ENCODE measurements at regions not wholly inside any gene's neighbourhood (a gene's known extent, or its start where the extent isn't known, plus 50 kb on each side); places are given as distances from the start of the nearest gene placed in this dataset.

DNA sequence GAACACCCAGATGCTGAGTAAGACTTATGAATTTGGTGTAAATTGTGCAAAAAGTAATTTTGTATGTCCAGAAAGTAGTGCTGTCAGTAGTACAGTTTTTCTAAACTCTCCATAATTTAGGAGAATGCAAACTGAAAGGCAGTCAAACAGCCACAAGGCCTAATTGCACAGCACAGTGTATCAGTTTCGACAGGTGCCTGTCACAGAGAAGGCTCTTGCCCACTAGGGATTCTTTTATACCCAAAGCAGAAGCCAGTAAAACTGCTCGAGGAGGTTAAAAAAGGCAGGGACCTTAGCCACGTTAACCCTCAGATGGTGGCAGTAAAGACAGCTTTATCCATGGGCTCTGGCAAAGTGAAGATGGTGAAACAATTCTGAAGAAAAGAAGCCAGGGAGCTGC is 69.4 kb upstream of the GATB start:
- no peak overlapping the region for H3K9ac ChIP-seq (ENCODE audit: low read length in 5 of 5)
- no peak overlapping the region for H3K27ac ChIP-seq (ENCODE audit: low read depth, low read length)
- H3K4me1 ChIP-seq (ENCODE audit: control insufficient read depth in 5 of 5, insufficient read depth in 5 of 5, low read length in 5 of 5), result no peaks in the 10 kb centered on the region
- H3K27me3 ChIP-seq (ENCODE audit: control insufficient read depth in 5 of 5, insufficient read depth in 4 of 5, low read length in 5 of 5), result no peaks in the 10 kb centered on the region
- H3K9me3 ChIP-seq (ENCODE audit: control insufficient read depth in 5 of 5, low read length in 5 of 5), result no peaks in the 10 kb centered on the region
- H3K4me3 ChIP-seq (ENCODE audit: low read depth in 1 of 5, low read length in 5 of 5), result no peak overlapping the region
- no peaks in the 10 kb centered on the region for H3K36me3 ChIP-seq (ENCODE audit: control insufficient read depth in 5 of 5, insufficient read depth in 5 of 5, low read length in 5 of 5)

DNA sequence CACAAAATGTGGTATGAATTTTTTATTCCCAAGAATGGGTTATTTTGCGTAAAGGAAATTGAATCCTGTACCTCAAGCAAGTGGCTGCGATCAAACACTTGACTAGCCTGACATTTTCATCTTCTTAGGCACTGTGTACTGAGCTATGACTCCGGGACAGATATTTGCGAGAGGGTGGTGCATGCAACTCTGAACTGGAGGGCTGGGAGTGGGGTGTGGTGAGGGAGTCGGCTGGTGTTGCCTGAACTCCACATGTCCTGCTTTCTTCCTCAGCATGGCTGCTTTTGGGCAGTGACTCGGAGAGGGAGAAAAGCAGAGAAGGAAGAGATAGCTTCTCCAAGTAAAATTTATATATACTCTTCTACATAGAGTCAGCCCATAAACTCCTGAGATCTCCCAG is 68.5 kb upstream of the GATB start:
- no peak overlapping the region for H3K4me3 ChIP-seq (ENCODE audit: low read depth in 1 of 5, low read length in 5 of 5)

DNA sequence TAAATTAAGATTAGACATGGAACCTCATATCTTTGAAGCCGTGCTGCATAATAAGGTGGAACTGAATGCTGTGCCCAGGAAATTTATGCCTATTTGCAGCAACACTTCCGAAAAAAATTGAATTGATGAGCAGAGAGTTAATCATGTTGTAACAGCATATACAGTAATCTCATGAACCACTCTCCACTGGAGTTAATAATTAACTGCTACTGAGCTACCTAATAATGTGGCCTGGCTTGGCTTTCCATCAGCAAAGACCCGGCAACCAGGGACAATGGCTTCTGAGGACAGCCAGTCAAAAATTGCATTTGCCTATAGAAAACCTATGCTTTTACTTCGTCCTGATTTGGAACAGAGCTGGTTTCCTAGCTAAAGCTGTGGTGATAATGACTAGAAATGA is 63.8 kb upstream of the GATB start:
- no peak overlapping the region for H3K9ac ChIP-seq (ENCODE audit: low read length in 5 of 5)
- H3K4me3 ChIP-seq (ENCODE audit: low read depth in 1 of 5, low read length in 5 of 5), result no peak overlapping the region
- no peaks in the 10 kb centered on the region for H3K36me3 ChIP-seq (ENCODE audit: control insufficient read depth in 5 of 5, insufficient read depth in 5 of 5, low read length in 5 of 5)
- no peaks in the 10 kb centered on the region for H3K4me1 ChIP-seq (ENCODE audit: control insufficient read depth in 5 of 5, insufficient read depth in 5 of 5, low read length in 5 of 5)
- no peaks in the 10 kb centered on the region for H3K27me3 ChIP-seq (ENCODE audit: control insufficient read depth in 5 of 5, insufficient read depth in 4 of 5, low read length in 5 of 5)
- no peak overlapping the region for H3K27ac ChIP-seq (ENCODE audit: low read depth, low read length)
- no peaks in the 10 kb centered on the region for H3K9me3 ChIP-seq (ENCODE audit: control insufficient read depth in 5 of 5, low read length in 5 of 5)

More for the DNA sequence above, 68.5 kb upstream of the GATB start:
- no peak overlapping the region for H3K9ac ChIP-seq (ENCODE audit: low read length in 5 of 5)
- H3K27me3 ChIP-seq (ENCODE audit: control insufficient read depth in 5 of 5, insufficient read depth in 4 of 5, low read length in 5 of 5), result no peaks in the 10 kb centered on the region
- H3K9me3 ChIP-seq (ENCODE audit: control insufficient read depth in 5 of 5, low read length in 5 of 5), result no peaks in the 10 kb centered on the region
- H3K36me3 ChIP-seq (ENCODE audit: control insufficient read depth in 5 of 5, insufficient read depth in 5 of 5, low read length in 5 of 5), result no peaks in the 10 kb centered on the region
- H3K27ac ChIP-seq (ENCODE audit: low read depth, low read length), result no peak overlapping the region
- no peaks in the 10 kb centered on the region for H3K4me1 ChIP-seq (ENCODE audit: control insufficient read depth in 5 of 5, insufficient read depth in 5 of 5, low read length in 5 of 5)

DNA sequence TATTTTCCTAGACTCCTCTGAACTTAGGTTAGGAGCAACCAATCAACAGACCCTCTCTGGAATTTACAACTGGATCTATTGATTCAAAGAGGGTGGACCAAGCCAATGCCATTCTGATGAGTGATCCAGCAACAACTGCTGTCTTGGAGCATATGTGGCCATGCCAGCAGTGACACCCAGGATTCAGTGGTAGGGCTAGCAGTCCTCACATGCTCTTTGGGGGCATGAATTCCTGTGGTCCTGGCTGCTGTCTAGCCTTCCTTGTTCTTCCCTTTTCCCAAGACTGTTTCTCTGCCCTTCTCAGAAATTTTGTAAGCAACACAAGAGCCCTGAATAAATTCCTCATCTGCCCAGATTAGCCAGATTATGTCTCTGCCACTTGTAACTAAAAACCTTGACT is 61.5 kb upstream of the GATB start:
- Histone ChIP-seq H3K4me3 (ENCODE audit: low read depth in 1 of 5, low read length in 5 of 5) (no peak overlapping the region), H3K36me3 (ENCODE audit: control insufficient read depth in 5 of 5, insufficient read depth in 5 of 5, low read length in 5 of 5) (no peaks in the 10 kb centered on the region), H3K27me3 (ENCODE audit: control insufficient read depth in 5 of 5, insufficient read depth in 4 of 5, low read length in 5 of 5) (no peaks in the 10 kb centered on the region), H3K9ac (ENCODE audit: low read length in 5 of 5) (no peak overlapping the region), H3K4me1 (ENCODE audit: control insufficient read depth in 5 of 5, insufficient read depth in 5 of 5, low read length in 5 of 5) (no peaks in the 10 kb centered on the region), H3K9me3 (ENCODE audit: control insufficient read depth in 5 of 5, low read length in 5 of 5) (no peaks in the 10 kb centered on the region), H3K27ac (ENCODE audit: low read depth, low read length) (no peak overlapping the region)

DNA sequence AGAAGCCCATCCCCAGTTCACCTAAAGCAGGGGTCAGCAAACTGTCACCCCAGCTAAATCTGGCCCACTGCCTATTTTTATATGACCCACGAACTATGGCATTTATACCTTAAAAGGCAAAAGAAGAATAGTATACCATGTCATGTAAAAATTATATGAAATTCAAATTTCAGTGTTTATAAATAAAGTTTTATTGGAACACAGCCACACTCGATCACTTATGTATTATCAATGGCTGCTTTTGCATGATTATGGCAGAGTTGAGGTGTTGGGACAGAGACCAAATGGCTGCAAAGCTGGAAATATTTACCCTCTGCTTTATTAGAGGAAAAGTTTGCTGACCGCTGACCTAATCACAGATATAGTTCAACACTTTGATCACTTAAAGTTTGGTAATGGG is 59.2 kb upstream of the GATB start:
- Histone ChIP-seq H3K4me3 (ENCODE audit: low read depth in 1 of 5, low read length in 5 of 5) (no peak overlapping the region), H3K4me1 (ENCODE audit: control insufficient read depth in 5 of 5, insufficient read depth in 5 of 5, low read length in 5 of 5) (no peaks in the 10 kb centered on the region), H3K9ac (ENCODE audit: low read length in 5 of 5) (no peak overlapping the region), H3K36me3 (ENCODE audit: control insufficient read depth in 5 of 5, insufficient read depth in 5 of 5, low read length in 5 of 5) (no peaks in the 10 kb centered on the region), H3K27me3 (ENCODE audit: control insufficient read depth in 5 of 5, insufficient read depth in 4 of 5, low read length in 5 of 5) (no peaks in the 10 kb centered on the region), H3K9me3 (ENCODE audit: control insufficient read depth in 5 of 5, low read length in 5 of 5) (no peaks in the 10 kb centered on the region), H3K27ac (ENCODE audit: low read depth, low read length) (no peak overlapping the region)

DNA sequence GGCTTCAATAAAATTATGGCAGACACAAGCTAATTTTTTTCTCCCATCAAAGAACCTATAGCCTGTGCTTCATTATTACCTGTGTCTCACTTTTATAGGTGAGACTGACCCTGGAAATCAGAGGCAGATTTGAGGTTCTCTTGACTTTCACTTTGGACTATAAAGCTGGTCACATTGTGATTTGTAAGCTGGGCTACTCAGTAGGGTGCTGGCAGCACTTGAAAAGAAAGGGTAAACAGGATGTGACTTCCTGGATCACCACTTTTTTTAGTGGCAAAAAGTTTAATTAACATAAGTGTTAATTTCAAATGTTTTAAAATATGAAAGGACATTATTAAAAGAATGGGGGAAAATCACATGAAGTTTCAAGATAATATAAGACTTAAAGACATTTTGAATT is 50.6 kb upstream of the GATB start:
- H3K9ac ChIP-seq (ENCODE audit: low read length in 5 of 5), result no peak overlapping the region
- peaks cover 0 to 11% (median 10%) of the 10 kb centered on the region in 5 donors for H3K4me1 ChIP-seq (ENCODE audit: control insufficient read depth in 5 of 5, insufficient read depth in 5 of 5, low read length in 5 of 5)
- H3K27ac ChIP-seq (ENCODE audit: low read depth, low read length), result no peak overlapping the region
- H3K4me3 ChIP-seq (ENCODE audit: low read depth in 1 of 5, low read length in 5 of 5), result no peak overlapping the region
- no peaks in the 10 kb centered on the region for H3K36me3 ChIP-seq (ENCODE audit: control insufficient read depth in 5 of 5, insufficient read depth in 5 of 5, low read length in 5 of 5)
- no peaks in the 10 kb centered on the region for H3K9me3 ChIP-seq (ENCODE audit: control insufficient read depth in 5 of 5, low read length in 5 of 5)
- no peaks in the 10 kb centered on the region for H3K27me3 ChIP-seq (ENCODE audit: control insufficient read depth in 5 of 5, insufficient read depth in 4 of 5, low read length in 5 of 5)

All from subcutaneous abdominal adipose tissue (tissue), 5 donors.